Adrenal gland (tissue), 5 donors: ENCODE measurements at regions not wholly inside any gene's neighbourhood (a gene's known extent, or its start where the extent isn't known, plus 50 kb on each side); places are given as distances from the start of the nearest gene placed in this dataset.

Source experiments
- CTCF ChIP-seq, 6 experiments: fragments of 450-650 bp in 4 of 6; fragments of 200-600 bp in 2 of 6; sonication (generic) in 1 of 6; IDR thresholded peaks; 1 replicate in 5 of 6; 2 replicates in 1 of 6; pipeline versions ENCODE4 v1.5.1 to v1.8.0; 2016 to 2021; ENCODE audit warnings: antibody characterized with exemption in 6 of 6, mild to moderate bottlenecking in 2 of 6, moderate library complexity in 1 of 6
- POLR2A ChIP-seq, 2 donors: fragments of 450-650 bp; IDR thresholded peaks; one replicate each; pipeline ENCODE4 v1.6.1; 2017; ENCODE audit warnings: antibody characterized with exemption in 2 of 2, mild to moderate bottlenecking in 2 of 2, moderate library complexity in 1 of 2
- donor health status: DM: no; HTN: no; CAD: no.

DNA sequence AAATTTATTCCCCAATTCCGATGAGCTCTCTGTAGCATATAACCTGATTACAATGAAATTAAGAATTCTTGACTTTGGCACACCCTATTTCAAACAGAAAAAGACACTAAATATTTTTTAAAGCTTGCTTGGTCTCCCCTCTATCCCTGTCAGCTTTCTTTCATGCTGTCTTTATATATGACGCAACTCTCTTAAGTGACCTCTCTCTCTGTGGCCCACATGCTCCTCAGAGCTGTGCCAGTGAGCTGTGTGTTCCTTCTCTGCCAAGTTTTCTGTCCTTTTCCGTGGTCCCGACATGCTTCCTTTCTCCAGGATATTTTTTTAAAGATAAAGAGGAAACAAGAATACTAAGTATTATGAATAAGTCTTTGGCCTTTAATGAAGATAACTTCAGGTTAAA is 484.0 kb downstream of the ETNK1 start:
- TF ChIP-seq CTCF (IDR thresholded peaks at IDR 0.05) (no peak), POLR2A (IDR thresholded peaks at IDR 0.05) (no peak)
